Stimulated activated memory B cell treated with anti-CD40 and anti-IgM and Interleukin-4, amounts not matched to agents 10 μg/mL and 1 μg/mL and 100 μg/mL, for 72 hours (primary cell): ENCODE measurements at regions not wholly inside any gene's neighbourhood (a gene's known extent, or its start where the extent isn't known, plus 50 kb on each side); places are given as distances from the start of the nearest gene placed in this dataset.
"Not testable (repeated sequence)": the region's sequence is repeated elsewhere in the genome, so short reads cannot be mapped to it uniquely, and the experiment has no call there.

Experiments
- ATAC-seq: fragments of 150-1000 bp; cut with Tn5 transposase; 2 replicates; pipeline ENCODE4 v1.10.0; 2021
- H3K27ac Mint-ChIP-seq: one replicate; pipeline ENCODE4 v1.8.0; 2022; ENCODE audit warnings: mild to moderate bottlenecking, mixed read lengths
- H3K27me3 Mint-ChIP-seq: one replicate; pipeline ENCODE4 v1.8.0; 2022; ENCODE audit warnings: mixed read lengths
- H3K36me3 Mint-ChIP-seq: one replicate; pipeline ENCODE4 v1.8.0; 2022; ENCODE audit warnings: mixed read lengths
- H3K4me1 Mint-ChIP-seq: one replicate; pipeline ENCODE4 v1.8.0; 2022; ENCODE audit warnings: mixed read lengths
- H3K4me3 Mint-ChIP-seq: one replicate; pipeline ENCODE4 v1.8.0; 2022; ENCODE audit warnings: mild to moderate bottlenecking, moderate library complexity, mixed read lengths
- H3K9me3 Mint-ChIP-seq: one replicate; pipeline ENCODE4 v1.8.0; 2022; ENCODE audit warnings: mixed read lengths

DNA sequence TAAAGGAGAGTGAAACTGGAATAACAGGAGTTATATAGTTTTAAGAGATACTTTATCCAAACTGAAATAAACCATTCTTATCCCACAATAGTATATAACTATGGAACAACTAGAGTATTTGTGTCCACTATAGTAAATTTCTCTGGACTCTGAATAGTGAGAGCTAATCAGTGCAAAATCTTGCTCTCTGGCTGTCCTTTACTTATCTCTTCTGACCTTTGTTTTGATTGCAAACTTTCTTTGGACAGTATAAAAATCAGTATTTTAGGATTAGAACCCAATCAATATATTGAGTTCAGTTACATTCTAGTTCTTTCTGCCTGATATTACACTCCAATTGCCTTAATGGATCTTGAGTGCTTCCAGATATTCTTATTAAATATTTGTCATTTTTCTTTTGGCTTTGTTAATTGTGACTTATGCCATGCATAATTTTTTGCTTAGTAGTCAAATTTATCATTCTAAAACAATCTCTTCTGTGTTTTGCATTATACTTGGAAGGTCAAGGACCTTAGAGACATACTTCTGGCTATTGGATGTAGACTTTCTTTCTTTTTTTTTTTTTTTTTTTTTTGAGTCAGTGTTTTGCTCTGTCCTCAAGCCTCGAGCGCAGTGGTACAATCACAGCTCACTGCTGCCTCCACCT, 89.9 kb upstream of the AMN1 start:
- Mint-ChIP-seq H3K4me3 (no peak overlapping the region), H3K36me3 (no peaks in the 10 kb centered on the region), H3K27me3 (no peaks in the 10 kb centered on the region), H3K9me3 (peaks cover 2% of the 10 kb centered on the region), H3K27ac (no peak overlapping the region), H3K4me1 (no peaks in the 10 kb centered on the region)
- ATAC-seq, result no peak

DNA sequence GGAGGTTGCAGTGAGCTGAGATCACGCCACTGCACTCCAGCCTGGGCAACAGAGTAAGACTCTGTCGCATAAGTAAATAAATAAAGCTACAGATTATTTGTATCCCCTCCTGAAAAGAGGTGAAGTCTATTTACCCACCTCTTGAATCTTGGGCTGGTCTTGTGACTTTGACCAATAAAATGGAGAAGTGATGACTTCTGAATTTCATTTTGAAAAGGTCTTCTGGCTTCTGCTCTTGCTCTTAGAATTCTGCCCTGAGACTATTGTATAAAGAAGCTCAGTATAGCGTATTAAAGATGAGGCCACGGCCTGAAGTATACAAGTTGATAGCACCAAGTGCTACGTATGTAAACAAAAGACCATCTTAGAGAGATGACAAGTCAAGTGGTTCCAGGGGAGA, 88.3 kb upstream of the AMN1 start:
- no peak overlapping the region for H3K4me3 Mint-ChIP-seq
- H3K27ac Mint-ChIP-seq, result peak overlapping the region; percentile 60
- H3K9me3 Mint-ChIP-seq, result no peaks in the 10 kb centered on the region
- H3K4me1 Mint-ChIP-seq, result peaks cover 10% of the 10 kb centered on the region
- H3K36me3 Mint-ChIP-seq, result no peaks in the 10 kb centered on the region
- no peaks in the 10 kb centered on the region for H3K27me3 Mint-ChIP-seq
- ATAC-seq, result peak; percentile 51

DNA sequence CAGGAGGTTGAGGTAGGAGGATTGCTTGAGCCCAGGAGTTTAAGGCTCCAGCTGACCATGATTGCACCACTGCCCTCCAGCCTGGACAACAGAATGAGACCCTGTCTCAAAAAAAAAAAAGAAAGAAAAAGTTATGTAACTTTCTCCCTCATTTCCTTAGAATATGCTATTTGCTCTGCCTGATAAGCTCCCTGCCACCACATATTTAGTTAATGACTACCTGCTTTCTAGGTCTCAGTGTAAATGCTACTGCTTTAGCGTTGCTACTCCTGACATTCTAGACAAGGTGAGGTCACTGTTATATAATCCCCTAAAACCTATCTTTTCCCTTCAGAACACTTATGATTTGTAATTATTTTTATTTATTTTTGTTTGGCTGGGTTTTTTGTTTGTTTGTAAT, 86.3 kb upstream of the AMN1 start:
- no peak overlapping the region for H3K27ac Mint-ChIP-seq
- no peak for ATAC-seq
- H3K9me3 Mint-ChIP-seq, result no peaks in the 10 kb centered on the region
- peaks cover 17% of the 10 kb centered on the region for H3K4me1 Mint-ChIP-seq
- no peaks in the 10 kb centered on the region for H3K36me3 Mint-ChIP-seq
- H3K27me3 Mint-ChIP-seq, result no peaks in the 10 kb centered on the region
- no peak overlapping the region for H3K4me3 Mint-ChIP-seq

DNA sequence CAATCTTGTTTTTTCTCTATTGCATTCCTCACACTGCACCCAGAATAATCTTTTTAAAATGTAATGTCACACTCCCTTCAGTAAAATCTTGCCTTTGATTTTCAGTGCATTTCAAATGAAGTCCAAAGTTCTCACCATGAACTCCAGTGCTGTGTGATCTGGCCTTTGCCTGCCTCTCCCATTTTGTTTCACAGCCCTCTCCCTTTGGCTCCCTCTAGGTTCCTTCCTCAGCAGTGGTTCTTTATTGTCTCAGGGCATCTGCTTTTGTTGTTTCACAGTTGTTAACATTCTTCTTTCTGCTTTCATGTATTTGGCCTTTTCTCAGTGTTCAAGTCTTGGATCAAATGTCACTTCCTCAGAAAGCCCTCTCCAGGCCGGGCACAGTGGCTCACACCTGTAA, 84.5 kb upstream of the AMN1 start:
- no peak for ATAC-seq
- Mint-ChIP-seq H3K4me1 (peaks cover 30% of the 10 kb centered on the region), H3K27ac (peak overlapping the region; percentile 78), H3K36me3 (no peaks in the 10 kb centered on the region), H3K9me3 (no peaks in the 10 kb centered on the region), H3K27me3 (no peaks in the 10 kb centered on the region), H3K4me3 (no peak overlapping the region)

DNA sequence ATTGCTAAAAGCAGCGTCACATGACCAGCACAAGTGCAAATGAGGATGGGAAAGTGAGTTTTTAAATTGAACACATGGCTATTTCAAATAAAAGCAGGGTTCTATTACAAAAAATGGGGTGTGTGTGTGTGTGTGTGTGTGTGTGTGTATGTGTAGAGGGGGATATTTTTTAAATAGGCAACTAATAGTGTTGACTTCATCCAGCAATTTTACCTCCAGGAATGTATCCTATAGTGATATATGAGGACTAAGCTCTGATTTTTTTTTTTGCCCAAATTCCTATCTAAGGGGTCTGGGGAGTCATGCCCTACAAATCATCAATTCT, 78.9 kb upstream of the AMN1 start:
- H3K4me1 Mint-ChIP-seq, result peaks cover 62% of the 10 kb centered on the region
- ATAC-seq, result no peak
- peak overlapping the region; percentile 78 for H3K27ac Mint-ChIP-seq
- no peaks in the 10 kb centered on the region for H3K27me3 Mint-ChIP-seq
- peaks cover 5% of the 10 kb centered on the region for H3K36me3 Mint-ChIP-seq
- H3K9me3 Mint-ChIP-seq, result no peaks in the 10 kb centered on the region
- H3K4me3 Mint-ChIP-seq, result peak overlapping the region; percentile 84

DNA sequence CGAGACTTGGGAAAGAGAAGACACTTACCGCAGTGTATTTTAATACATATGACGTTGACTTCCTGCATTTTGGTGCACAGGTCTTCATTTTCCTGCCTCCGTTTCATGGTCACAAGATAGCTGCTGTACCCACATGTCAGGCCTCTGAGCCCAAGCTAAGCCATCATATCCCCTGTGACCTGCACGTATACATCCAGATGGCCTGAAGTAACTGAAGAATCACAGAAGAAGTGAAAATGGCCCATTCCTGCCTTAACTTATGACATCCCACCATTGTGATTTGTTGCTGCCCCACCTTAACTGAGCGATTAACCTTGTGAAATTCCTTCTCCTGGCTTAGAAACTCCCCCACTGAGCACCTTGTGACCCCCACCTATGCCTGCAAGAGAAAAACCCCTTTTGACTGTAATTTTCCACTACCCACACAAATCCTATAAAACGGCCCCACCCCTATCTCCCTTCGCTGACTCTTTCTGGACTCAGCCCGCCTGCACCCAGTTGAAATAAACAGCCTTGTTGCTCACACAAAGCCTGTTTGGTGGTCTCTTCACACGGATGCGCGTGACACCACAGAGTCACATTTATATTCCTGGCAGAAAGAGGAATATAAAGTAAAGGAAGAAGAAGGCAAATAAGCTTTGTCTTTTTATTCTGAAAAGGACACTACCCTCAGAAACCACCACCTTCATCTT, 78.4 kb upstream of the AMN1 start:
- H3K9me3 Mint-ChIP-seq, H3K36me3 Mint-ChIP-seq, H3K27me3 Mint-ChIP-seq: not testable (repeated sequence)
- peak overlapping the region; percentile 78 for H3K27ac Mint-ChIP-seq
- peaks cover 62% of the 10 kb centered on the region for H3K4me1 Mint-ChIP-seq
- peak; percentile 57 for ATAC-seq
- H3K4me3 Mint-ChIP-seq, result peak overlapping the region; percentile 84

DNA sequence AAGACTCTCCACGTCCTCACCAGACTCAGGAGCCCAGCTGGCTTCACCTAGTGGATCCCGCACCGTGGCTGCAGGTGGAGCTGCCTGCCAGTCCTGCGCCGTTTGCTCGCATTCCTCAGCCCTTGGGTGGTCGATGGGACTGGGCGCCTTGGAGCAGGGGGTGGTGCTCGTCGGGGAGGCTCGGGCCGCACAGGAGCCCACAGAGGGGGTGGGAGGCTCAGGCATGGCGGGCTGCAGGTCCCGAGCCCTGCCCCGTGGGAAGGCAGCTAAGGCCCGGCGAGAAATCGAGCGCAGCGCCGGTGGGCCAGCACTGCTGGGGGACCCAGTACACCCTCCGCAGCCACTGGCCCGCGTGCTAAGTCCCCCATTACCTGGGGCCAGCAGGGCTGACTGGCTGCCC, 76.9 kb upstream of the AMN1 start:
- ATAC-seq, H3K9me3 Mint-ChIP-seq, H3K27me3 Mint-ChIP-seq, H3K36me3 Mint-ChIP-seq, H3K4me3 Mint-ChIP-seq: not testable (repeated sequence)
- H3K27ac Mint-ChIP-seq, result peak overlapping the region; percentile 78
- H3K4me1 Mint-ChIP-seq, result peaks cover 55% of the 10 kb centered on the region

DNA sequence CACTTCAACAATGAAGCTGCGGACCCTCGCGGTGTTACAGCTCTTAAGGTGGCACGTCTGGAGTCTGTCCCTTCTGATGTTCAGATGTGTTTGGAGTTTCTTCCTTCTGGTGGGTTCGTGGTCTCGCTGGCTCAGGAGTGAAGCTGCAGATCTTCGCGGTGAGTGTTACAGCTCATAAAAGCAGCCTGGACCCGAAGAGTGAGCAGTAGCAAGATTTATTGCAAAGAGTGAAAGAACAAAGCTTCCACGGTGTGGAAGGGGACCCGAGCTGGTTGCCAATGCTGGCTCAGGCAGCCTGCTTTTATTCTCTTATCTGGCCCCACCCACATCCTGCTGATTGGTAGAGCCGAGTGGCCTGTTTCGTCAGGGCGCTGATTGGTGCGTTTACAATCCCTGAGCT, 75.9 kb upstream of the AMN1 start:
- not testable (repeated sequence) for ATAC-seq, H3K9me3 Mint-ChIP-seq, H3K27me3 Mint-ChIP-seq
- Mint-ChIP-seq H3K4me3 (peak overlapping the region; percentile 73), H3K4me1 (peaks cover 55% of the 10 kb centered on the region), H3K36me3 (peaks cover 13% of the 10 kb centered on the region), H3K27ac (peak overlapping the region; percentile 78)

DNA sequence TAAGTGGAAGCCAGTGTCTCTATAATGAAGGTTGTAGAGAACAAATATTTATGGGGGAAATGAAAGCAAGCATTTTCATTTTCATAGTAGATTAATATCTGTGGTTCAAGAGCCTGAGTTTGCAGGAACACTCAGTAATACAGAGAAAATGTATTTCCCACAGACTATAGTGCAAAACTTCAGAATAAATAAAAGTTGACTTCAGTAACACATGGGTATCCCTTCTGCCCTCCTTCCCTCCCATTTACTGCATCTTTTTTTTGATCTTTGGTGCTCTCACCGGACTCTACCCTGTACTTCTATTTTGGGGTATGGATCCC, 75.3 kb upstream of the AMN1 start:
- Mint-ChIP-seq H3K9me3 (no peaks in the 10 kb centered on the region), H3K27me3 (no peaks in the 10 kb centered on the region), H3K4me3 (peak overlapping the region; percentile 73), H3K4me1 (peaks cover 51% of the 10 kb centered on the region), H3K36me3 (peaks cover 13% of the 10 kb centered on the region), H3K27ac (peak overlapping the region; percentile 78)
- no peak for ATAC-seq

DNA sequence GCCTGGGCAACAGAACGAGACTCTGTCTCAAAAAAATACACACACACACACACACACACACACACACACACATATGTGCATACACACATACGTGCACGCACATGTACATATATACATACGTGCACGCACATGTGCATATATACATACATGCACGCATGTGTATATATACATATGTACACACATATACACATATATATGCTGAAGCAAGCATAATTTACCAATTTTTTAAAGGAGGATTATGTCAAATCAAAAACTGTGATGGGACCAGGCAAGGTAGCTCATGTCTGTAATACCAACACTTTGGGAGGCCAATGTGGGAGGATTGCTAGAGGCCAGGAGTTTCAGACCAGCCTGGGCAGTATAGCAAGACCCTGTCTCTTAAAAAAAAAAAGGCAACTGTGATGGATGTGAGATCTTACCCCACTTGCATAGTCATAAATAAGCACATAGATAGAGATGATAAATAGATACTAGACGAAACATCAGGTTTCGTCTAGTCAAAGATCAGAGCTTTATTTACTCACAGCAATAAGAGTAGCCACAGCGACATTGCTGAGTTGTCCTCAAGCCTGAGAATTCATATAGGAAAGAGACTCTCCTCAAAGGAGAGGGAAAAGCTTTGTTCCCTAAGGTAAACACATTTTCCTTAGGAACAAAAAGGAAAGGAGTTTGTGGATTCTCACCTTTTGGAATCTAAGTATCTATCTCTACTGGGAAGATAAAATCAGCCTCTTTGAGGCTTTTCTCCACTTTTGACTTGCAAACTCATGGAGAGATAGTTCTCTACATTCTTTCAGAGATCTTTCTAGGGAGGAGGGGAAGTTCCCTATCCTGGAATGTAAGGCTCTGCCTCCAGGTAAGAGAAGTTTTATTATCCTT, 74.7 kb upstream of the AMN1 start:
- peak overlapping the region; percentile 73 for H3K4me3 Mint-ChIP-seq
- peaks cover 45% of the 10 kb centered on the region for H3K4me1 Mint-ChIP-seq
- H3K9me3 Mint-ChIP-seq, result no peaks in the 10 kb centered on the region
- ATAC-seq, result no peak
- H3K27me3 Mint-ChIP-seq, result no peaks in the 10 kb centered on the region
- peaks cover 13% of the 10 kb centered on the region for H3K36me3 Mint-ChIP-seq
- H3K27ac Mint-ChIP-seq, result peak overlapping the region; percentile 78

DNA sequence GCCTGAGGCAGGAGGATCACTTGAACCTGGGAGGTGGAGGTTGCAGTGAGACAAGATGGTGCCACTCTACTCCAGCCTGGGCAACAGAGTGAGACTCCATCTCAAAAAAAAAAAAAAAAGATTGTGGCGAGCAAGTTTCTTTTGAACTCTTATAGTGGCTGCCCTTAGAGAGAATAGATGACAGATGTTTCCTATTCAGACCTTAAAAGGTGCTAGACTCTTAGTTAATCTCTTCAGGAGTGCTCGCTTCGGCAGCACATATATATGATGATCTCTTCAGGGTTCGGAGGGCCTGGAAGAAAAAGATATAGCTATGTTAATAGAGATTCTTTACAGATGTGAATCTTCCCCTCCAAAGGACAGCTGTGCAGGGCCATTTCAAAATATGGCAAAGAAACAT, 73.1 kb upstream of the AMN1 start:
- Mint-ChIP-seq H3K9me3 (peaks cover 2% of the 10 kb centered on the region), H3K4me1 (peaks cover 37% of the 10 kb centered on the region), H3K27me3 (no peaks in the 10 kb centered on the region), H3K4me3 (no peak overlapping the region), H3K36me3 (peaks cover 13% of the 10 kb centered on the region), H3K27ac (no peak overlapping the region)
- no peak for ATAC-seq

DNA sequence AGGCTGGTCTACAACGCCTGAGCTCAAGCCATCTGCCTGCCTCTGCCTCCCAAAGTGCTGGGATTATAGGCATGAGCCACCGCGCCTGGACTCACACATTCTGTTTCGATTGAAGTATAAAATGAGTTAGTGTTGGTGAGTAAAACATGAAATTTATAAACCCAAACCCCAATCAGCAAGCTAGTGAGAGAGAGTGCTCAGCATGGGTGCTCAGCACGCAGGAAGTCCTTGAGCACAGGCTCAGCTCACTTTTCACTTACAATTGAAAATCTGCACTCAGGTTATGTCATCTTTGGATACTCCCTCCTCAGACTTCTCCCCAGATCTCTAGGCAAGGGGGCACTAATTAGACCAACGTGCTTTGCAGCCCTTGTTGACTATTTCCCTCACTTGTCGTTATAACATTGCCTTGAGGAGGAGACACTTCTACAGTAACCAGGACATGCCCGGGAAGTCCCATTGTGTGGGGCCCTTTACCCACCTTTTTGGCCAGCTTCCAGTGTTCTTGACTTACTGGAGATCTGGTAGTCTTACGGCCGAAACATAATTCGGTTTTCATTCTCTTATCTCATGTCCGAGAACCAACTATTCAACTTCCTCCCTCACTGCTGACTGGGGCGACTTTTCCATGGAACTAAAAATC, 68.5 kb upstream of the AMN1 start:
- no peak for ATAC-seq
- peaks cover 8% of the 10 kb centered on the region for H3K36me3 Mint-ChIP-seq
- no peak overlapping the region for H3K4me3 Mint-ChIP-seq
- peak overlapping the region; percentile 44 for H3K27ac Mint-ChIP-seq
- H3K27me3 Mint-ChIP-seq, result no peaks in the 10 kb centered on the region
- H3K4me1 Mint-ChIP-seq, result peaks cover 9% of the 10 kb centered on the region
- H3K9me3 Mint-ChIP-seq, result peaks cover 2% of the 10 kb centered on the region

DNA sequence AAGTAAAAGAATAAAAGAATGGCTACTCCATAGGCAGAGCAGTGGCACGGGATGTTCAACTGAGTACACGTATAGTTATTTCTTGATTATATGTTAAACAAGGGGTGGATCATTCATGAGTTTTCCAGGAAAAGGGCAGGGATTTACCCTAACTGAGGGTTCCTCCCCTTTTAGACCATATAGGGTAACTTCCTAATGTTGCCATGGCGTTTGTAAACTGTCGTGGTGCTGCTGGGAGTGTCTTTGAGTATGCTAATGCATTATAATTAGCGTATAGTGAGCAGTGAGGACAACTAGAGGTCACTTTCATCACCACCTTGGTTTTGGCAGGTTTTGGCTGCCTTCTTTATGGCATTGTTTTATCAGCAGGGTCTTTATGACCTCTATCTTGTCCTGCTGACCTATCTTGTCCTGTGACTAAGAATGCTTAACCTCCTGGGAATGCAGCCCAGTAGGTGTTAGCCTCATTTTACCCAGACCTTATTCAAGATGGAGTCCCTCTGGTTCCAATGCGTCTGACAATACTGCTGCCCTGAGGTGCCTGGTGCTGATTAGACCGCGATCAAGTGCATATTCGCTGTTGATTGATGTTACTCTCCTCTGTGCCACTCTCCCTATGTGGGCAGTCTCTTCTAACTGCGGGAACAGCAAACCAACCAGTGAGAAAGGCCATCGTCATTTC, 67.6 kb upstream of the AMN1 start:
- Mint-ChIP-seq H3K9me3 (peaks cover 2% of the 10 kb centered on the region), H3K27me3 (no peaks in the 10 kb centered on the region), H3K4me1 (peaks cover 9% of the 10 kb centered on the region), H3K27ac (peak overlapping the region; percentile 17), H3K4me3 (no peak overlapping the region), H3K36me3 (peaks cover 8% of the 10 kb centered on the region)
- ATAC-seq, result no peak

DNA sequence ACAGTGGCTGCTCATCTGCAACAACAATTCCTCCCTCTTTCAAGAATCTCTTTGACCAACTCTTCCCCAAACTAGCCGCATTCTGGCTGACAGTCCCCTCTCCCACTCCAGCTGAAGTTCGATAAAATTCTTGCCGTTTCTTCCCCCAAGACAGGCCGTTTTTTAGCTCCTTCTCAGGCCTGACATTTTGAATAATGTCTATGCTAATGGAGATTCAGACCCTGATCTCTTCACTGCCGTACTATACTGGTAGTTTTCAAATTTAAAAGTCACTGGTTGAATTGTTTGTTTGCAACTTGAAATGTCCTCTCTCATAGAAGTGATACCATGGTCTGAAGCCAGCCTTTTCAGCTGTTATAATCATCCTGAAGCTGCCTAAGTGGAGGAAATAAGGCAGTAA, 65.9 kb upstream of the AMN1 start:
- Mint-ChIP-seq H3K27ac (peak overlapping the region; percentile 8), H3K36me3 (no peaks in the 10 kb centered on the region), H3K27me3 (no peaks in the 10 kb centered on the region), H3K4me3 (no peak overlapping the region), H3K4me1 (peaks cover 16% of the 10 kb centered on the region), H3K9me3 (peaks cover 2% of the 10 kb centered on the region)
- ATAC-seq, result no peak

DNA sequence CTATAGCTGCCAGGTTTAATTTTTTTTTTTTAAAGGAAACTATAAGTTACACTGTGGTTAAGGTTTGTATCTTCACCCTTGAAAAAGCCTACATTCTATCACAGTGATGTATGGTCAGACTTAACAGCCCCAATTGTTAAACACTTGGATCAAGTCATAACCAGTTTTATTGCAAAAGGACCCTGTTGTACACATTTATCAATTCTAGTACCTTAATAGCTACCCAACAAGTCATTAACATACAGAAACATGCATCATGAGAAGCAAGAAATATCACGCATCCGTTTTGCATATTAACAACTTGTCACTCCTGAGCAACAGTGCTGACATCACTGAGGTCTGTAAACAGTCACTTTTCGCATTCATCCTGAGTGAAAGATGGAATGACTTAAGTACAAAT, 62.4 kb upstream of the AMN1 start:
- ATAC-seq, H3K4me3 Mint-ChIP-seq, H3K4me1 Mint-ChIP-seq, H3K36me3 Mint-ChIP-seq, H3K9me3 Mint-ChIP-seq, H3K27me3 Mint-ChIP-seq, H3K27ac Mint-ChIP-seq: not testable (repeated sequence)
